HG02623 (cell line): ENCODE measurements at regions not wholly inside any gene's neighbourhood (a gene's known extent, or its start where the extent isn't known, plus 50 kb on each side); places are given as distances from the start of the nearest gene placed in this dataset.
A peak's percentile ranks its signal among the peaks of the same experiment; 100 is the strongest.

Experiments
- ATAC-seq: cut with Tn5 transposase; IDR thresholded peaks from one replicate; pipeline ENCODE4 v1.9.1; 2021; ENCODE audit warnings: moderate library complexity; ENCODE audit not compliant: unreplicated experiment

GRCh38 chr20:17840423-17840822, 128.2 kb downstream of the SNX5 start:
- ATAC-seq: no peak

- no peak for ATAC-seq
These were observed 129.7 kb downstream of the SNX5 start for GRCh38 chr20:17838921-17839320.

- ATAC-seq: no peak
These were observed 131.4 kb downstream of the SNX5 start for GRCh38 chr20:17837179-17837578.

GRCh38 chr20:17836303-17836861, 132.2 kb downstream of the SNX5 start:
- no peak for ATAC-seq

GRCh38 chr20:17835934-17836300, 132.7 kb downstream of the SNX5 start:
- ATAC-seq: no peak

- no peak for ATAC-seq
These were observed 133.2 kb downstream of the SNX5 start for GRCh38 chr20:17835240-17835933.

- no peak for ATAC-seq
These were observed 133.8 kb downstream of the SNX5 start for GRCh38 chr20:17834804-17835203.

- ATAC-seq: no peak
These were observed 133.4 kb downstream of the BANF2 start for GRCh38 chr20:17833036-17833674.

- no peak for ATAC-seq
These were observed 132.6 kb downstream of the BANF2 start for GRCh38 chr20:17832236-17832915.

- no peak for ATAC-seq
These were observed 128.9 kb downstream of the BANF2 start for GRCh38 chr20:17828598-17829144.

GRCh38 chr20:17827759-17828559, 128.2 kb downstream of the BANF2 start:
- ATAC-seq: no peak

GRCh38 chr20:17827079-17827478, 127.3 kb downstream of the BANF2 start:
- no peak for ATAC-seq

GRCh38 chr20:17825960-17826843, 126.4 kb downstream of the BANF2 start:
- peak; percentile 80 for ATAC-seq

- ATAC-seq: no peak
These were observed 125.6 kb downstream of the BANF2 start for GRCh38 chr20:17825252-17825959.

- no peak for ATAC-seq
These were observed 125.0 kb downstream of the BANF2 start for GRCh38 chr20:17824676-17825251.

- no peak for ATAC-seq
These were observed 123.8 kb downstream of the BANF2 start for GRCh38 chr20:17823409-17824144.

GRCh38 chr20:17822540-17823408, 123.0 kb downstream of the BANF2 start:
- ATAC-seq: no peak
